ENCODE measurements at regions not wholly inside any gene's neighbourhood (a gene's known extent, or its start where the extent isn't known, plus 50 kb on each side); places are given as distances from the start of the nearest gene placed in this dataset.
"Not testable (repeated sequence)": the region's sequence is repeated elsewhere in the genome, so short reads cannot be mapped to it uniquely, and the experiment has no call there.

DNA sequence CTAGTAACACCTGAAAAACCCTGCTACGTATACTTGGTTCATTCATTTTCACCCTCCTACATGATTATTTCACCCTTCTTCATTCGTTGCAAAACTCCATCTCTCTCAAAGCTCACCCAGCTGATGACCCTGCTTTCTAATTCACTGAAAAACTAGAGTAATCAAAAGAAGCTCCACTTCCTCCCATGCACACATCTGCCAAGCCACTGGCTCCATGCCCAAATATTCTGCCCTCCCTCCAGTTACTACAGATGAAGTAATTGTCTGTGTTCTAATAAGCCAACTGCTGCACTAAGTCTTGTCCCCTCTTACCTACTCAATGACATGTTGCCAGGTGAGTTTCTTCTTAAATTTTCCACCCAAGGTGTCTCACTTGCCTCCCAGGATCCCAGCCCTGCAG lies 96.9 kb upstream of the CCDC71L start:
- no peak for DNase-seq
- H3K27me3 Mint-ChIP-seq (ENCODE audit: low read depth), result no peaks in the 10 kb centered on the region; the same call in 1 of the 2 replicates

GRCh38 chr7:106762845-106763244 lies 101.9 kb upstream of the CCDC71L start:
- H3T11ph ChIP-seq (ENCODE audit: low read length); H4K8ac ChIP-seq (replicated peaks; ENCODE audit: insufficient read length, low read depth, low read length); H3K14ac ChIP-seq (ENCODE audit: insufficient read depth, low read length); H3K18ac ChIP-seq (ENCODE audit: insufficient read length, low read depth, low read length); H3K9me3 Mint-ChIP-seq; H3K56ac ChIP-seq (ENCODE audit: insufficient read length, low read depth, low read length); H4K5ac ChIP-seq (ENCODE audit: insufficient read length, low read depth, low read length); H4K91ac ChIP-seq (ENCODE audit: insufficient read length, low read depth, low read length); H3K4me1 Mint-ChIP-seq; H3K23me2 ChIP-seq (ENCODE audit: insufficient read length, low read depth, low read length, poor library complexity, severe bottlenecking); H2AFZ ChIP-seq (ENCODE audit: low read length); H2AK5ac ChIP-seq (ENCODE audit: insufficient read length, low read length); H3K36me3 Mint-ChIP-seq (ENCODE audit: insufficient read depth in 1 of 3, low read depth in 3 of 3); H3K27me3 ChIP-seq (ENCODE audit: insufficient read depth, low read length); H2BK5ac ChIP-seq (ENCODE audit: insufficient read length, low read length); H3K9ac ChIP-seq (ENCODE audit: extremely low read depth, insufficient read length, low read length); H2BK15ac ChIP-seq (ENCODE audit: low read depth, low read length); H3K27me3 Mint-ChIP-seq (ENCODE audit: low read depth); DNase-seq; H3K4me1 ChIP-seq (ENCODE audit: insufficient read depth, low read length); H3K4me3 Mint-ChIP-seq; H3K23ac ChIP-seq (ENCODE audit: insufficient read length, low read depth, low read length); H3K9me3 ChIP-seq (ENCODE audit: control insufficient read depth, low read depth, low read length); H2BK12ac ChIP-seq (ENCODE audit: insufficient read length, low read depth, low read length); H2BK120ac ChIP-seq (ENCODE audit: low read depth, low read length, poor library complexity, severe bottlenecking); H3K79me2 ChIP-seq (ENCODE audit: insufficient read depth, low read length); H3K4me2 ChIP-seq (ENCODE audit: insufficient read depth, insufficient read length, low read length); H4K20me1 ChIP-seq (ENCODE audit: control insufficient read depth, insufficient read depth, insufficient read length); H3K4ac ChIP-seq (ENCODE audit: low read depth, low read length); H3K79me1 ChIP-seq (ENCODE audit: insufficient read depth, low read depth, low read length, poor library complexity, severe bottlenecking); H3K27ac ChIP-seq (ENCODE audit: insufficient read length, low read depth, low read length); H2BK20ac ChIP-seq (ENCODE audit: low read depth, low read length, poor library complexity, severe bottlenecking); H3K27ac Mint-ChIP-seq: not testable (repeated sequence)
- WGBS (ENCODE audit: extremely low coverage, insufficient read length, low lambda C conversion rate), result no CpG with 5 or more reads among the region's 2 CpGs

More for the DNA sequence above, 96.9 kb upstream of the CCDC71L start:
- Histone ChIP-seq H2AK5ac (ENCODE audit: insufficient read length, low read length) (no peak overlapping the region), H3K56ac (ENCODE audit: insufficient read length, low read depth, low read length) (no peak overlapping the region), H4K20me1 (ENCODE audit: control insufficient read depth, insufficient read depth, insufficient read length) (no peaks in the 10 kb centered on the region), H3K79me1 (ENCODE audit: insufficient read depth, low read depth, low read length, poor library complexity, severe bottlenecking) (no peaks in the 10 kb centered on the region), H4K91ac (ENCODE audit: insufficient read length, low read depth, low read length) (no peak overlapping the region), H3K23me2 (ENCODE audit: insufficient read length, low read depth, low read length, poor library complexity, severe bottlenecking) (no peaks in the 10 kb centered on the region), H3K23ac (ENCODE audit: insufficient read length, low read depth, low read length) (no peak overlapping the region), H2BK5ac (ENCODE audit: insufficient read length, low read length) (no peak overlapping the region), H3K4me2 (ENCODE audit: insufficient read depth, insufficient read length, low read length) (no peak overlapping the region), H3K4ac (ENCODE audit: low read depth, low read length) (no peak overlapping the region), H4K5ac (ENCODE audit: insufficient read length, low read depth, low read length) (no peak overlapping the region), H2BK20ac (ENCODE audit: low read depth, low read length, poor library complexity, severe bottlenecking) (no peak overlapping the region), H3K4me1 (ENCODE audit: insufficient read depth, low read length) (no peaks in the 10 kb centered on the region), H2AFZ (ENCODE audit: low read length) (no peak overlapping the region), H4K8ac (replicated peaks; ENCODE audit: insufficient read length, low read depth, low read length) (no peak overlapping the region), H3K9me3 (ENCODE audit: control insufficient read depth, low read depth, low read length) (peaks cover 10% of the 10 kb centered on the region), H2BK12ac (ENCODE audit: insufficient read length, low read depth, low read length) (no peak overlapping the region), H3K9ac (ENCODE audit: extremely low read depth, insufficient read length, low read length) (no peak overlapping the region), H3K79me2 (ENCODE audit: insufficient read depth, low read length) (no peaks in the 10 kb centered on the region), H3K14ac (ENCODE audit: insufficient read depth, low read length) (no peak overlapping the region), H3K27ac (ENCODE audit: insufficient read length, low read depth, low read length) (no peak overlapping the region), H3K18ac (ENCODE audit: insufficient read length, low read depth, low read length) (no peak overlapping the region), H3K27me3 (ENCODE audit: insufficient read depth, low read length) (no peaks in the 10 kb centered on the region), H2BK120ac (ENCODE audit: low read depth, low read length, poor library complexity, severe bottlenecking) (no peak overlapping the region), H2BK15ac (ENCODE audit: low read depth, low read length) (no peak overlapping the region), H3T11ph (ENCODE audit: low read length) (no peak overlapping the region)
- Mint-ChIP-seq H3K4me1 (peaks cover 3 to 9% of the 10 kb centered on the region in 2 experiments), H3K27ac (no peak overlapping the region; a peak in 1 of 7 replicates), H3K36me3 (ENCODE audit: insufficient read depth in 1 of 3, low read depth in 3 of 3) (peaks cover 22 to 34% (median 29%) of the 10 kb centered on the region in 3 experiments), H3K4me3 (no peak overlapping the region), H3K9me3 (peaks cover 32 to 33% of the 10 kb centered on the region in 2 experiments)
- no peak for TF ChIP-seq CTCF (conservative IDR thresholded peaks at IDR 0.05)
- WGBS (ENCODE audit: extremely low coverage, insufficient read length, low lambda C conversion rate), result no CpG with 5 or more reads among the region's 2 CpGs
